ENCODE measurements at regions not wholly inside any gene's neighbourhood (a gene's known extent, or its start where the extent isn't known, plus 50 kb on each side); places are given as distances from the start of the nearest gene placed in this dataset.

- Histone ChIP-seq H3K9me3 (ENCODE audit: low read depth, low read length) (no peaks in the 10 kb centered on the region), H3K27ac (ENCODE audit: low read depth, low read length) (no peak overlapping the region), H3K4me1 (ENCODE audit: insufficient read depth, low read length) (no peaks in the 10 kb centered on the region), H3K27me3 (ENCODE audit: insufficient read depth, low read length) (no peaks in the 10 kb centered on the region), H3K36me3 (ENCODE audit: insufficient read depth, low read length) (no peaks in the 10 kb centered on the region), H2AFZ (ENCODE audit: low read length) (no peak overlapping the region), H3K79me2 (ENCODE audit: insufficient read depth, low read length) (no peaks in the 10 kb centered on the region), H3K4me3 (ENCODE audit: insufficient read depth, low read length) (no peak overlapping the region), H4K20me1 (ENCODE audit: insufficient read depth, low read length) (no peaks in the 10 kb centered on the region), H3K4me2 (ENCODE audit: insufficient read depth, low read length) (no peak overlapping the region)
- no peak for DNase-seq (ENCODE audit: insufficient read length, low spot score, missing footprints)
- TF ChIP-seq CTCF (IDR thresholded peaks at IDR 0.05; ENCODE audit: extremely low read depth, low read depth, low read length): no peak
Measured at GRCh38 chrX:98057176-98057575, 1173.5 kb downstream of the RPA4 start.

- no peaks in the 10 kb centered on the region for H3K79me2 ChIP-seq (ENCODE audit: insufficient read depth, low read length)
- no peaks in the 10 kb centered on the region for H3K4me1 ChIP-seq (ENCODE audit: insufficient read depth, low read length)
- H3K27me3 ChIP-seq (ENCODE audit: insufficient read depth, low read length): no peaks in the 10 kb centered on the region
- no peak overlapping the region for H3K4me2 ChIP-seq (ENCODE audit: insufficient read depth, low read length)
- H3K36me3 ChIP-seq (ENCODE audit: insufficient read depth, low read length): no peaks in the 10 kb centered on the region
- TF ChIP-seq CTCF (IDR thresholded peaks at IDR 0.05; ENCODE audit: extremely low read depth, low read depth, low read length): no peak
- no peaks in the 10 kb centered on the region for H3K9me3 ChIP-seq (ENCODE audit: low read depth, low read length)
- H3K4me3 ChIP-seq (ENCODE audit: insufficient read depth, low read length): no peak overlapping the region
- H2AFZ ChIP-seq (ENCODE audit: low read length): no peak overlapping the region
- no peak overlapping the region for H3K27ac ChIP-seq (ENCODE audit: low read depth, low read length)
- no peaks in the 10 kb centered on the region for H4K20me1 ChIP-seq (ENCODE audit: insufficient read depth, low read length)
- DNase-seq (ENCODE audit: insufficient read length, low spot score, missing footprints): no peak
Measured at GRCh38 chrX:98065151-98065550, 1181.4 kb downstream of the RPA4 start.

- H4K20me1 ChIP-seq (ENCODE audit: insufficient read depth, low read length): no peaks in the 10 kb centered on the region
- H3K27me3 ChIP-seq (ENCODE audit: insufficient read depth, low read length): no peaks in the 10 kb centered on the region
- no peaks in the 10 kb centered on the region for H3K36me3 ChIP-seq (ENCODE audit: insufficient read depth, low read length)
- no peak overlapping the region for H3K4me2 ChIP-seq (ENCODE audit: insufficient read depth, low read length)
- no peaks in the 10 kb centered on the region for H3K9me3 ChIP-seq (ENCODE audit: low read depth, low read length)
- H3K4me3 ChIP-seq (ENCODE audit: insufficient read depth, low read length): no peak overlapping the region
- no peak overlapping the region for H3K27ac ChIP-seq (ENCODE audit: low read depth, low read length)
- no peak for TF ChIP-seq CTCF (IDR thresholded peaks at IDR 0.05; ENCODE audit: extremely low read depth, low read depth, low read length)
- H3K4me1 ChIP-seq (ENCODE audit: insufficient read depth, low read length): no peaks in the 10 kb centered on the region
- H3K79me2 ChIP-seq (ENCODE audit: insufficient read depth, low read length): no peaks in the 10 kb centered on the region
- no peak for DNase-seq (ENCODE audit: insufficient read length, low spot score, missing footprints)
- H2AFZ ChIP-seq (ENCODE audit: low read length): no peak overlapping the region
Measured at GRCh38 chrX:98067611-98068010, 1183.9 kb downstream of the RPA4 start.

- Histone ChIP-seq H3K4me3 (ENCODE audit: insufficient read depth, low read length) (no peak overlapping the region), H3K79me2 (ENCODE audit: insufficient read depth, low read length) (no peaks in the 10 kb centered on the region), H3K9me3 (ENCODE audit: low read depth, low read length) (no peaks in the 10 kb centered on the region), H3K4me2 (ENCODE audit: insufficient read depth, low read length) (no peak overlapping the region), H3K27me3 (ENCODE audit: insufficient read depth, low read length) (no peaks in the 10 kb centered on the region), H2AFZ (ENCODE audit: low read length) (no peak overlapping the region), H3K36me3 (ENCODE audit: insufficient read depth, low read length) (no peaks in the 10 kb centered on the region), H3K4me1 (ENCODE audit: insufficient read depth, low read length) (no peaks in the 10 kb centered on the region), H3K27ac (ENCODE audit: low read depth, low read length) (no peak overlapping the region), H4K20me1 (ENCODE audit: insufficient read depth, low read length) (no peaks in the 10 kb centered on the region)
- TF ChIP-seq CTCF (IDR thresholded peaks at IDR 0.05; ENCODE audit: extremely low read depth, low read depth, low read length): no peak
- DNase-seq (ENCODE audit: insufficient read length, low spot score, missing footprints): no peak
Measured at GRCh38 chrX:98068024-98068580, 1184.4 kb downstream of the RPA4 start.

Measured in osteoblast (primary cell).